Neural cell (in vitro differentiated cells): ENCODE measurements at regions not wholly inside any gene's neighbourhood (a gene's known extent, or its start where the extent isn't known, plus 50 kb on each side); places are given as distances from the start of the nearest gene placed in this dataset.

Experiments
- H2AFZ ChIP-seq: fragments of 200-600, 300-800 bp; sonication (generic), shearing (Covaris generic); 2 replicates; pipeline ENCODE4 v1.6.0; 2014; ENCODE audit warnings: low read depth, mild to moderate bottlenecking, antibody characterized with exemption, low read length, moderate library complexity
- H3F3A ChIP-seq: fragments of 200-600 bp; shearing (Covaris generic); 2 replicates; pipeline ENCODE4 v1.6.1; 2016; ENCODE audit warnings: mild to moderate bottlenecking, moderate library complexity, mixed read lengths, antibody characterized with exemption, low read length; ENCODE audit not compliant: insufficient read depth, poor library complexity, severe bottlenecking
- H3K27ac ChIP-seq: fragments of 200-600, 300-800 bp; sonication (generic), shearing (Covaris generic); 2 replicates; pipeline ENCODE4 v1.5.1; 2014; ENCODE audit warnings: mild to moderate bottlenecking, low read length, moderate library complexity
- H3K27me3 ChIP-seq: fragments of 300-800, 200-600 bp; sonication (generic), shearing (Covaris generic); 2 replicates; pipeline ENCODE4 v1.6.0; 2014; ENCODE audit warnings: mild to moderate bottlenecking, low read depth, low read length, moderate library complexity; ENCODE audit not compliant: insufficient read depth
- H3K36me3 ChIP-seq: fragments of 300-800, 200-600 bp; sonication (generic), shearing (Covaris generic); 2 replicates; pipeline ENCODE4 v1.5.1; 2014; ENCODE audit warnings: mild to moderate bottlenecking, antibody characterized with exemption, low read length, moderate library complexity; ENCODE audit not compliant: insufficient read depth
- H3K4me2 ChIP-seq: fragments of 300-800, 200-600 bp; sonication (generic), shearing (Covaris generic); 2 replicates; pipeline ENCODE4 v1.6.0; 2014; ENCODE audit warnings: mild to moderate bottlenecking, low read length
- H3K4me3 ChIP-seq: fragments of 300-800, 200-600 bp; sonication (generic), shearing (Covaris generic); 2 replicates; pipeline ENCODE4 v1.5.1; 2014; ENCODE audit warnings: mild to moderate bottlenecking, low read length, moderate library complexity
- H3K79me2 ChIP-seq: fragments of 200-600 bp; shearing (Covaris generic); replicated peaks from 2 replicates; pipeline ENCODE4 v1.6.0; 2014; ENCODE audit warnings: mild to moderate bottlenecking, low read length, moderate library complexity; ENCODE audit not compliant: insufficient read depth
- H3K9ac ChIP-seq: fragments of 300-800, 200-600 bp; sonication (generic), shearing (Covaris generic); 2 replicates; pipeline ENCODE4 v1.6.1; 2016; ENCODE audit warnings: mild to moderate bottlenecking, low read length, mixed read lengths
- H3K9me2 ChIP-seq: fragments of 200-600 bp; shearing (Covaris generic); 2 replicates; pipeline ENCODE4 v1.6.1; 2016; ENCODE audit warnings: mild to moderate bottlenecking, low read length, mixed read lengths; ENCODE audit not compliant: insufficient read depth
- H3K9me3 ChIP-seq: fragments of 200-600, 300-800 bp; sonication (generic), shearing (Covaris generic); 2 replicates; pipeline ENCODE4 v1.6.1; 2016; ENCODE audit warnings: mild to moderate bottlenecking, mixed run types, low read length, moderate library complexity, mixed read lengths
- H4K20me1 ChIP-seq: fragments of 200-600 bp; shearing (Covaris generic); 2 replicates; pipeline ENCODE4 v1.6.1; 2016; ENCODE audit warnings: mild to moderate bottlenecking, mixed run types; ENCODE audit not compliant: insufficient read depth
- EP300 ChIP-seq: fragments of 450-650 bp; conservative IDR thresholded peaks from 2 replicates; pipeline ENCODE4 v1.6.1; 2014; ENCODE audit warnings: antibody characterized with exemption, mild to moderate bottlenecking, moderate library complexity; ENCODE audit not compliant: poor library complexity, severe bottlenecking
- EZH2 ChIP-seq: fragments of 200-600, 300-800 bp; shearing (Covaris generic), sonication (generic); IDR thresholded peaks from 2 replicates; pipeline ENCODE4 v1.6.1; 2014; ENCODE audit warnings: antibody characterized with exemption, low read length, borderline replicate concordance, mild to moderate bottlenecking; ENCODE audit not compliant: insufficient read depth, poor library complexity, severe bottlenecking
- MXI1 ChIP-seq: fragments of 450-650 bp; conservative IDR thresholded peaks from 2 replicates; pipeline ENCODE4 v1.6.1; 2014; ENCODE audit warnings: antibody characterized with exemption, mild to moderate bottlenecking; ENCODE audit not compliant: poor library complexity, severe bottlenecking
- POLR2AphosphoS5 ChIP-seq: IDR thresholded peaks from 2 replicates; pipeline ENCODE4 v1.6.1; 2012
- RAD21 ChIP-seq: fragments of 450-650 bp; conservative IDR thresholded peaks from 2 replicates; pipeline ENCODE4 v1.6.1; 2014; ENCODE audit warnings: antibody characterized with exemption, mild to moderate bottlenecking, moderate library complexity
- SMC3 ChIP-seq: fragments of 450-650 bp; conservative IDR thresholded peaks from 2 replicates; pipeline ENCODE4 v1.6.1; 2014; ENCODE audit warnings: antibody characterized with exemption, mild to moderate bottlenecking, moderate library complexity; ENCODE audit not compliant: poor library complexity
- TAF1 ChIP-seq: IDR thresholded peaks from 2 replicates; pipeline ENCODE4 v1.6.1; 2012; ENCODE audit warnings: low read depth
- TF ChIP-seq, protein P1 (sequence below): fragments of 450-650 bp; IDR thresholded peaks from 2 replicates; pipeline ENCODE4 v1.5.1; 2014; ENCODE audit warnings: antibody characterized with exemption, mild to moderate bottlenecking, moderate library complexity; ENCODE audit not compliant: poor library complexity, severe bottlenecking
- TF ChIP-seq, protein P2 (sequence below): IDR thresholded peaks from 2 replicates; pipeline ENCODE4 v1.6.1; 2012; ENCODE audit warnings: borderline replicate concordance

DNA sequence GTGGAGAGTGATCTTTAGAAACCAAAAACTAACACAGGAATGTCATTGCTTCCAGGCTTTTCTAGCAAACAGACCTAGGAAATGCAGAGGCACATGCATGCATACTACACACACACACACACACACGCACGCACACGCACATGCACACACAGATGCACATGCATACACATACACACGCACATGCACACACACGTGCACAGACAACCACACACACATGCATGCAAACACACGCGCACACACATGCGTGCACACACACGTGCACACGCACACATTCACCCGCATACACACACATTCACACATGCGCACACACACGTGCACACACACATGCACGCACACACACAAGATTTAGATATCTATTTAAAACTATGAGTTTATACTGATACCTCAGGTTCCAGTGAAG lies 379.5 kb downstream of the ZNF516 start:
- Histone ChIP-seq H4K20me1 (no peaks in the 10 kb centered on the region), H3K27me3 (no peaks in the 10 kb centered on the region), H3K36me3 (no peaks in the 10 kb centered on the region), H3K9me2 (no peaks in the 10 kb centered on the region), H2AFZ (no peak overlapping the region), H3K4me2 (no peak overlapping the region), H3K9me3 (no peaks in the 10 kb centered on the region), H3K27ac (no peak overlapping the region), H3K9ac (no peak overlapping the region), H3F3A (no peaks in the 10 kb centered on the region), H3K4me3 (no peak overlapping the region), H3K79me2 (no peaks in the 10 kb centered on the region)
- TF ChIP-seq TAF1 (no peak), RAD21 (no peak), EZH2 (no peak), MXI1 (no peak), EP300 (no peak), POLR2AphosphoS5 (no peak)
- TF ChIP-seq, protein P1, sequence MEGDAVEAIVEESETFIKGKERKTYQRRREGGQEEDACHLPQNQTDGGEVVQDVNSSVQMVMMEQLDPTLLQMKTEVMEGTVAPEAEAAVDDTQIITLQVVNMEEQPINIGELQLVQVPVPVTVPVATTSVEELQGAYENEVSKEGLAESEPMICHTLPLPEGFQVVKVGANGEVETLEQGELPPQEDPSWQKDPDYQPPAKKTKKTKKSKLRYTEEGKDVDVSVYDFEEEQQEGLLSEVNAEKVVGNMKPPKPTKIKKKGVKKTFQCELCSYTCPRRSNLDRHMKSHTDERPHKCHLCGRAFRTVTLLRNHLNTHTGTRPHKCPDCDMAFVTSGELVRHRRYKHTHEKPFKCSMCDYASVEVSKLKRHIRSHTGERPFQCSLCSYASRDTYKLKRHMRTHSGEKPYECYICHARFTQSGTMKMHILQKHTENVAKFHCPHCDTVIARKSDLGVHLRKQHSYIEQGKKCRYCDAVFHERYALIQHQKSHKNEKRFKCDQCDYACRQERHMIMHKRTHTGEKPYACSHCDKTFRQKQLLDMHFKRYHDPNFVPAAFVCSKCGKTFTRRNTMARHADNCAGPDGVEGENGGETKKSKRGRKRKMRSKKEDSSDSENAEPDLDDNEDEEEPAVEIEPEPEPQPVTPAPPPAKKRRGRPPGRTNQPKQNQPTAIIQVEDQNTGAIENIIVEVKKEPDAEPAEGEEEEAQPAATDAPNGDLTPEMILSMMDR, result no peak

DNA sequence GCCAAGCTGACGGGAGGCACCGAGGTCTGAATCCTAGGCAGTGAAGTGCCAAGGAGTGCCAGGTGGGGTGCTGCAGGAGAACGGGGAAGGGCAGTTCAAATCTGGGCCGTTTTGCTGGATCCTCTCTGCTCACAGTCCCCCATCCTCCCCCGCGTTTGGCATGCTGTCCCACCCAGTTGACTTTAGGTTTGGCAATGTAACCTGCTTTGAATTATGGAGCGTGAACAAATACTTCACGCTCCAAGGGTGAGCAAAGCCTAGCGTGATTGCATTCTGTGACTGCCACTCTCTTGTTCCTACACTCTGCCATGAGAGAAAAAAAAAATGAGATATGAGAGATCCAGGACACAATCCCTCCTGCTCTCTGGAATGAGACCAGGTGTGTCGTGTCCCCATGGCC lies 381.9 kb downstream of the ZNF516 start:
- TF ChIP-seq RAD21, result no peak
- TF ChIP-seq MXI1, result no peak
- no peak for TF ChIP-seq EP300
- TF ChIP-seq EZH2, result no peak
- no peak for TF ChIP-seq SMC3
- TF ChIP-seq TAF1, result no peak
- TF ChIP-seq, protein P2, sequence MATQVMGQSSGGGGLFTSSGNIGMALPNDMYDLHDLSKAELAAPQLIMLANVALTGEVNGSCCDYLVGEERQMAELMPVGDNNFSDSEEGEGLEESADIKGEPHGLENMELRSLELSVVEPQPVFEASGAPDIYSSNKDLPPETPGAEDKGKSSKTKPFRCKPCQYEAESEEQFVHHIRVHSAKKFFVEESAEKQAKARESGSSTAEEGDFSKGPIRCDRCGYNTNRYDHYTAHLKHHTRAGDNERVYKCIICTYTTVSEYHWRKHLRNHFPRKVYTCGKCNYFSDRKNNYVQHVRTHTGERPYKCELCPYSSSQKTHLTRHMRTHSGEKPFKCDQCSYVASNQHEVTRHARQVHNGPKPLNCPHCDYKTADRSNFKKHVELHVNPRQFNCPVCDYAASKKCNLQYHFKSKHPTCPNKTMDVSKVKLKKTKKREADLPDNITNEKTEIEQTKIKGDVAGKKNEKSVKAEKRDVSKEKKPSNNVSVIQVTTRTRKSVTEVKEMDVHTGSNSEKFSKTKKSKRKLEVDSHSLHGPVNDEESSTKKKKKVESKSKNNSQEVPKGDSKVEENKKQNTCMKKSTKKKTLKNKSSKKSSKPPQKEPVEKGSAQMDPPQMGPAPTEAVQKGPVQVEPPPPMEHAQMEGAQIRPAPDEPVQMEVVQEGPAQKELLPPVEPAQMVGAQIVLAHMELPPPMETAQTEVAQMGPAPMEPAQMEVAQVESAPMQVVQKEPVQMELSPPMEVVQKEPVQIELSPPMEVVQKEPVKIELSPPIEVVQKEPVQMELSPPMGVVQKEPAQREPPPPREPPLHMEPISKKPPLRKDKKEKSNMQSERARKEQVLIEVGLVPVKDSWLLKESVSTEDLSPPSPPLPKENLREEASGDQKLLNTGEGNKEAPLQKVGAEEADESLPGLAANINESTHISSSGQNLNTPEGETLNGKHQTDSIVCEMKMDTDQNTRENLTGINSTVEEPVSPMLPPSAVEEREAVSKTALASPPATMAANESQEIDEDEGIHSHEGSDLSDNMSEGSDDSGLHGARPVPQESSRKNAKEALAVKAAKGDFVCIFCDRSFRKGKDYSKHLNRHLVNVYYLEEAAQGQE, result no peak
- TF ChIP-seq POLR2AphosphoS5, result no peak
- TF ChIP-seq, protein P1, result no peak
- no peaks in the 10 kb centered on the region for H3K36me3 ChIP-seq
- H4K20me1 ChIP-seq, result no peaks in the 10 kb centered on the region
- no peaks in the 10 kb centered on the region for H3F3A ChIP-seq
- no peak overlapping the region for H3K27ac ChIP-seq
- no peaks in the 10 kb centered on the region for H3K27me3 ChIP-seq
- no peak overlapping the region for H3K9ac ChIP-seq
- no peak overlapping the region for H2AFZ ChIP-seq
- H3K79me2 ChIP-seq, result no peaks in the 10 kb centered on the region
- H3K4me3 ChIP-seq, result no peak overlapping the region
- no peaks in the 10 kb centered on the region for H3K9me3 ChIP-seq
- no peak overlapping the region for H3K4me2 ChIP-seq
- no peaks in the 10 kb centered on the region for H3K9me2 ChIP-seq
